ENCODE measurements at regions not wholly inside any gene's neighbourhood (a gene's known extent, or its start where the extent isn't known, plus 50 kb on each side); places are given as distances from the start of the nearest gene placed in this dataset.

DNA sequence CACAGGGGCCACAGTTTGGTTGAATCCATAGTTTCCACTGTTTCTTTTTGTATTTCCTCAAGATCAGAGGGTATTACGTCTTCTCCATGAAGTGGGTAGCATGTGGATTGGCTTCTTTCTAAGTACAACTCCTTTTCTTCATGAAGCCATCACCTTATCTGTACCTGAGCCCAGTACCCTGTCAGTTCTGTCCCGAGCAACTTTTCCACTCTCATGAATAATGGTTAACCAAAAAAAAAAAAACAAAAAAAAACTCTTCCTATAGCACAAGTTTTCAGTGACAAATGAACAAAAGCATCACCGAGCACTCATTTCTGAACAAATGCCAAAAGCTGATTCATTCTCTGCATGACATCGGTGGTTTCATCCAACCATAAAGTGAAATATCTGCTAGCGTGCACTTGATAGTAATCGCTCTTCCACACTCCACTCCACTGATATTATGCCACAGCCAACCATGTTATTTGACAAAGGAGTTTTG, 53.0 kb upstream of the CCDC150 start:
- TF ChIP-seq EZH2 (IDR thresholded peaks at IDR 0.05; ENCODE audit: borderline replicate concordance, insufficient read depth, low read depth, low read length, poor library complexity, severe bottlenecking) = no peak
- TF ChIP-seq, protein P1, sequence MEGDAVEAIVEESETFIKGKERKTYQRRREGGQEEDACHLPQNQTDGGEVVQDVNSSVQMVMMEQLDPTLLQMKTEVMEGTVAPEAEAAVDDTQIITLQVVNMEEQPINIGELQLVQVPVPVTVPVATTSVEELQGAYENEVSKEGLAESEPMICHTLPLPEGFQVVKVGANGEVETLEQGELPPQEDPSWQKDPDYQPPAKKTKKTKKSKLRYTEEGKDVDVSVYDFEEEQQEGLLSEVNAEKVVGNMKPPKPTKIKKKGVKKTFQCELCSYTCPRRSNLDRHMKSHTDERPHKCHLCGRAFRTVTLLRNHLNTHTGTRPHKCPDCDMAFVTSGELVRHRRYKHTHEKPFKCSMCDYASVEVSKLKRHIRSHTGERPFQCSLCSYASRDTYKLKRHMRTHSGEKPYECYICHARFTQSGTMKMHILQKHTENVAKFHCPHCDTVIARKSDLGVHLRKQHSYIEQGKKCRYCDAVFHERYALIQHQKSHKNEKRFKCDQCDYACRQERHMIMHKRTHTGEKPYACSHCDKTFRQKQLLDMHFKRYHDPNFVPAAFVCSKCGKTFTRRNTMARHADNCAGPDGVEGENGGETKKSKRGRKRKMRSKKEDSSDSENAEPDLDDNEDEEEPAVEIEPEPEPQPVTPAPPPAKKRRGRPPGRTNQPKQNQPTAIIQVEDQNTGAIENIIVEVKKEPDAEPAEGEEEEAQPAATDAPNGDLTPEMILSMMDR (IDR thresholded peaks at IDR 0.05) = no peak
